ENCODE measurements at regions not wholly inside any gene's neighbourhood (a gene's known extent, or its start where the extent isn't known, plus 50 kb on each side); places are given as distances from the start of the nearest gene placed in this dataset.

GRCh38 chrX:7580127-7580526 is 262.8 kb upstream of the VCX start:
- Mint-ChIP-seq H3K4me1 (no peaks in the 10 kb centered on the region), H3K27me3 (ENCODE audit: low read depth) (peaks cover 4% of the 10 kb centered on the region), H3K36me3 (ENCODE audit: low read depth) (no peaks in the 10 kb centered on the region), H3K9me3 (no peaks in the 10 kb centered on the region), H3K4me3 (no peak overlapping the region), H3K27ac (no peak overlapping the region)
- TF ChIP-seq CTCF (IDR thresholded peaks at IDR 0.05; ENCODE audit: unreplicated experiment in 3 of 3) = no peak

GRCh38 chrX:7574325-7574724 is 268.6 kb upstream of the VCX start:
- H3K4me3 Mint-ChIP-seq = no peak overlapping the region
- peaks cover 4% of the 10 kb centered on the region for H3K27me3 Mint-ChIP-seq (ENCODE audit: low read depth)
- no peaks in the 10 kb centered on the region for H3K9me3 Mint-ChIP-seq
- TF ChIP-seq CTCF (IDR thresholded peaks at IDR 0.05; ENCODE audit: unreplicated experiment in 3 of 3) = no peak
- no peak overlapping the region for H3K27ac Mint-ChIP-seq
- H3K4me1 Mint-ChIP-seq = no peaks in the 10 kb centered on the region
- H3K36me3 Mint-ChIP-seq (ENCODE audit: low read depth) = no peaks in the 10 kb centered on the region

DNA sequence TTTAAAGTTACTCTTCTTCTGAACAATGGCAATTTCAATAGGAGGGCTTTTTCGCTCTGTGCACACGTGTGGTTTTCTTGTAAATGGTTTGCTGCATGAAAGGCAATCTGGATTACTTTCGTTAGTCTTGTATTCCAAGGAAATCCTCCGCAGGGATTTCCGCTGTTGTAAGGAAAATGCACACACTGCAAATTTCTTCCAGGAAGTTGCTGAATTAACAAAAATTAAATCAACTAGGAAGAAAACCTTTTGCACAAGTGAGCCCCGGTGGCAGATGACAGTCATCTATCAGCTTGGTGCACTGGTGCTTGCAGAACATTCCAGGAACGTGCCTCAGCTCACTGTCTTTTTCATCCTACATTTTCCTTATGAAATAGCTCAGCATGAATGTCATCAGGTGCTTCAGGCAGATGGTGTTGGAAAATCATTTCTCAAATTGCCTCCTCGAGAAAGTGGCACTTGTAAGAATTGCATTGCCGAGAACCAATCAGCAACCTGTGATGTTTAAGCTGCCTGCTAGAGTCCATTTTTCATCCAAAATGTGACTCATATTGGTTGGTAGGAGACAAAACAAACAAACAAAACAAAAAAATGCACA is 272.4 kb upstream of the VCX start:
- Mint-ChIP-seq H3K9me3 (no peaks in the 10 kb centered on the region), H3K4me3 (no peak overlapping the region), H3K27ac (no peak overlapping the region), H3K4me1 (no peaks in the 10 kb centered on the region), H3K36me3 (ENCODE audit: low read depth) (no peaks in the 10 kb centered on the region), H3K27me3 (ENCODE audit: low read depth) (no peaks in the 10 kb centered on the region)
- no peak for TF ChIP-seq CTCF (IDR thresholded peaks at IDR 0.05; ENCODE audit: unreplicated experiment in 3 of 3)

- TF ChIP-seq CTCF (IDR thresholded peaks at IDR 0.05; ENCODE audit: unreplicated experiment in 3 of 3) = no peak
- Mint-ChIP-seq H3K27ac (no peak overlapping the region), H3K36me3 (ENCODE audit: low read depth) (no peaks in the 10 kb centered on the region), H3K27me3 (ENCODE audit: low read depth) (no peaks in the 10 kb centered on the region), H3K4me3 (no peak overlapping the region), H3K4me1 (no peaks in the 10 kb centered on the region), H3K9me3 (no peaks in the 10 kb centered on the region)
These were observed 274.4 kb upstream of the VCX start for GRCh38 chrX:7568597-7568996.

DNA sequence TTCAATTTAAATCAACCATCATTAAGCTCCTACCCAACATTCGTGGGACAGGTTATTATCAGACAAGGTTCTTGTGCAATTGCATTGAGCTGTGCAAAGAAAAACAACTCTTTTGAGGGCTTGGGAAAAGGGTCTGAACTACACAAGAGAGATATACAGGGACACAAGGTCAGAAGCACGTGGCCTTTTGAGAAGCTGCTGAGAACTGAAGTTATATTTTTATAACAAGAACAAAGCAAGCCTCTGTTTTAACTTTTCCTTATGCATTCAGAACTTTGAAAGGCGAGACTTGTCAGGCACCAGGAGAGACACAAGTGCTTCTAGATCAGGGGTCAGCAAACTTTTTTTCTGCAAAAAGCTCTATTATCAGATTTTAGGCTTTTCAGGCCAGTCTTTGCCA is 274.8 kb upstream of the VCX start:
- Mint-ChIP-seq H3K4me1 (no peaks in the 10 kb centered on the region), H3K27ac (no peak overlapping the region), H3K4me3 (no peak overlapping the region), H3K27me3 (ENCODE audit: low read depth) (no peaks in the 10 kb centered on the region), H3K36me3 (ENCODE audit: low read depth) (no peaks in the 10 kb centered on the region), H3K9me3 (no peaks in the 10 kb centered on the region)
- TF ChIP-seq CTCF (IDR thresholded peaks at IDR 0.05; ENCODE audit: unreplicated experiment in 3 of 3) = no peak

GRCh38 chrX:7552760-7553159 is 290.2 kb upstream of the VCX start:
- peak in 1 of 3 experiments; percentile 36 for TF ChIP-seq CTCF (IDR thresholded peaks at IDR 0.05; ENCODE audit: unreplicated experiment in 3 of 3)
- H3K4me1 Mint-ChIP-seq = no peaks in the 10 kb centered on the region
- no peaks in the 10 kb centered on the region for H3K36me3 Mint-ChIP-seq (ENCODE audit: low read depth)
- H3K9me3 Mint-ChIP-seq = peaks cover 2% of the 10 kb centered on the region
- H3K27me3 Mint-ChIP-seq (ENCODE audit: low read depth) = peaks cover 5% of the 10 kb centered on the region
- H3K27ac Mint-ChIP-seq = no peak overlapping the region
- H3K4me3 Mint-ChIP-seq = no peak overlapping the region

All from nephron (organoid).